ENCODE measurements at regions not wholly inside any gene's neighbourhood (a gene's known extent, or its start where the extent isn't known, plus 50 kb on each side); places are given as distances from the start of the nearest gene placed in this dataset.

DNA sequence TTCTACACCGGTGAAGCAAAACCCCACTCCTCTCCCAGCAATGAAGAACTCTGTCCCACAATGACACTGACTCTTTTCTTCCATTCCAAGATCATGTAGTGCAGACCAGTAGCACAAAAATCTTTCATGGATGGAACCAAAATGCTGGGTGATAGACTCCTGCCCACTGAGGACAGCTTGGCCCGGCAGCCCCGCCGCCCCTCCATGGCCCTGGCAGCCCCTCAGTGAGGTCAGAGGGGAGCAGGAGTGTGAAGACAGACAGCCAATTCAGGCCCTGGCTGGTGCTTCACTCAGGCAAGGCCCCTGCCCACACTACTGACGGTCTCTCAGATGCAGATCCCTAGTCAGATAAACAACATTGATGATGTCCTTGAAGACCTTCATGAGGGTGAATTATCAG is 131.9 kb upstream of the SYNDIG1 start:
- no peak for DNase-seq (ENCODE audit: low read depth, low spot score)

DNA sequence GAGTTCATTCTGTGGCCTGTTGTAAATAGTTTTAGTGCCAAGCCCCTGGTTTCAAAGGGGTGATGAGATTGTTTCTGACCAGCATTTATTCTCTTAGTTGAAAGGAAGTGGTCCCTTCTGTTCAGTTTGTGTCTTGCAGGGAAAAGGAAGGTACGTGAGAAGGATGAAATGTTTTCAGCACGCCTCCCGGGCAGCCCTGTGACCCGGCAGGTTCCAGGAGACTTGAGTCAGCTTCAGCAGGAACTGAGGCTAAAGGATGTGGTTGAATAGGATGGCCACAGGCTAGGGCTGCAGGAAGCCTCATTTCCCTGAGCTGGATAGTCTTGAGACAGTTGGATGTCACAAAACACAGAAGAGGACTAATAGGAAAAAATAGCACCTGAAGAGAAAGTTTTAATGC is 132.4 kb upstream of the SYNDIG1 start:
- DNase-seq (ENCODE audit: low read depth, low spot score) = no peak

DNA sequence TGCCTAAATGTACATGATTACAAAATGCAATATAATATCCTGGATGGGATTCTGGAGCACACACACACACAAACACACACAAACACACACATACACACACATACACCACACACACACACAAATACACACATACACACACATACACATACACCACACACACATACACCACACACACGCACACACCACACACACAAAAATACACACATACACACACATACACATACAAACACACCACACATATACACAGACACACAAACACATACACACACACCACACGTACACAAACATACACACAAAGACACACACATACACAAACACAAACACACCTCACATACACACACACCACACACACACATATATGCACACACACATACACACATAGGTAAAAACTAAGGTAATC is 134.6 kb upstream of the SYNDIG1 start:
- no peak for DNase-seq (ENCODE audit: low read depth, low spot score)

DNA sequence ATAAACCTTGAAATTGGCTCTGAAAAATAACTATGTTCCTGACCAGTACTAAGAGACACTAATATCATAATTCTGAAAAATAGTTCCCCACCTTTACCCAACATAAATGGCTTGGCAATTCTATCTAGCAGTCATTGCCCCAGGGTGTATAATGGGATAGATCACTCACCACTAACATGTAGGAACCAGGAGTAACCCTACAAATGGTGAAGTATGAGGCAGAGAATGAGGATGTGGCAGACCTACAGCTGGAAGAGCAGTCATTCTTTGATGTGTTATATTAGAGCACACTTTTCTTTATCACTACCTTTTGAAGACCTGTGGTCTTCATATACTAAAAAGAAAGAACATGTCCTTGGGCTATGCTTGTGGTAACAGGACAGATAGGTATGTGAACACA is 136.5 kb upstream of the SYNDIG1 start:
- no peak for DNase-seq (ENCODE audit: low read depth, low spot score)

DNA sequence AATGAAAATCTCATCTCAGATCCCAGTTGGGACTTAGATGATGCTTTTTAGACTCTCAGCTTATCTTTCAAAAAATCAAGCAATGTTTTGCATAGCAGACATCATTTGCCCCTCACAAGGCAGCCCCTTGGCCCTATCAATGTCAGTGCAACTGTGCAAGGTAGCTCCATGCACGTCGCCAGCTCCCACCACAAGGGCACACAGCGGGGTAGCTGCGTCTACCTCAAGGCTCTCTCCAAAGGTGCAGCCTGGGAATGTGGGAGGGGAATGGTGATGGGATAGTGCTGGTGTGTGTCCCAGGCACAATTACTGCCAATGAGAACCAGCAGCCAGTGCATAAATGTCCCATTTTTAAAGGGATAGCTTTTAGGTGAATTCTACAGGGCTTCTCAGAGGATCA is 137.5 kb upstream of the SYNDIG1 start:
- DNase-seq (ENCODE audit: low read depth, low spot score) = no peak

DNA sequence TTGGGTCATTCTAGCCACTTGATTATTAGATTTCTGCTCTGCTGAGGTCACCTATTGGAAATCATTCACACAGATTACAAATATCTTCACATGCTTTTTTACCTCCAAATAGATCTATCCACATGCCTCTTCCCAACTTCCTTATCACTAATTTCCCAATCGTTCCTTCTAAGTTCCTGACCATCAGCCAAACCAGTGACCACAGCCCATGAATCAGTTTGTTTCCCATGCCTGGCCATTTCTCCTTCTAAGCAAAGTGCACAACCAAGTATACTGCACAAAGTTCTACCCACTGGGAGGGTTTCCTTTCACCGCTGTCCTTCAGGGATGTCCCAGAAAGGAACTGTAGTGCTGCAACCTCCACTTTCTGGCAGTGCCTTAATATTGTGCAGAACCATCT is 140.5 kb upstream of the SYNDIG1 start:
- no peak for DNase-seq (ENCODE audit: low read depth, low spot score)

DNA sequence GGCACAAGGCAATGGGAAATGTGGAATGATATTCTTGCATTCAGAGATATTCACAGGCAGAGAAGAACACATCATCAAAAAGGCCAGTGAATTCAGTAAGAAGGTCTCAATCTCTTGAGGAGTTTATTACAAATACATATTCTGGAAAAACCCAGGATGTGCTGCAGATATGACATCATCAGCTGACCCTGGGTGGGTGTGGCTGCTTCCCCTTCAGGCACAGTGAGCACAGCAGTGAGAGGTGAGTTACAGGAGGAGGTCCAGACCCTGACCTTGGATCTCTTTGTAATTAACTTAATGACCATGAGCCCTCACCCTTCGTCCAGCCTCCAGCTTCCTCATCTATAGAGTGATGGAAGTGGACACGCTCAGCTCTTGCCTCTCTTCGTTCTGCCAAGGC is 147.5 kb upstream of the SYNDIG1 start:
- no peak for DNase-seq (ENCODE audit: low read depth, low spot score)

DNA sequence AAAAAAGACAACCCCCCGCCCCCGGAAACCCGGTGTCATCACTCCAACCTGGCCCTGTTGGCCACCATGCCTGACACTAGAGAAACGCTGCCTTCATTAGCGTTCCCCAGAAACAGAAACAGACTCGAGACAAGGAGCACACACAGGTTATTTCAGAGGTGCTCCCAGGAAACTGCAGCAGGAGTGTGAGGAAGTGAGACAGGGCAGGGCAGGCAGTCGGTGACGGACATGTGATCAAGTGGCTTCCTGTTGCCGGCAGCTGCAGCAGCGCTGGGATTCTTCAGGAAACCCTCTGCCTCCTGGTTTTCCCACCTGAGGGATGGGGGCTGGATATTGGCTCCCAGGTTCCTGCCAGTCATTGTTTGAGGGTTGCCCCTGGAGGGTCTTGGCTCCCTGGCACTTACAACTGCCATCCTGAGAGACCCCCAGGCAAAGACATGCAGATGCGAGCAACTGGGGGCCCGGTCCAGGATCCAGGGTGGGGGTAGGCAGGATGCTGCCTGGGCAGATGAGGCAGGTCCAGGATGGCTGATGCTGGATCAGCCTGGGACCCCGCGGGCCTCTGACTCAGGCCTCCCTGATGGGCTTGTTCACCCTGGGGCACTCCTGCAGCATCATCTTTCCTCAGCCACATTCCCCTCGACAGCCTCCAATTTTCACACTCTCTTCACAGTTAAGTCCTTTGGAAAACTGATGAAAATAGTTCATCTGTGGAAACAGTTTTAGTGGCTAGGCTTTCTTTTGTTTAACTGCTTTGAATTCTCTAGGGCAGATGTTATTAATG is 150.7 kb upstream of the SYNDIG1 start:
- DNase-seq (ENCODE audit: low read depth, low spot score) = no peak

DNA sequence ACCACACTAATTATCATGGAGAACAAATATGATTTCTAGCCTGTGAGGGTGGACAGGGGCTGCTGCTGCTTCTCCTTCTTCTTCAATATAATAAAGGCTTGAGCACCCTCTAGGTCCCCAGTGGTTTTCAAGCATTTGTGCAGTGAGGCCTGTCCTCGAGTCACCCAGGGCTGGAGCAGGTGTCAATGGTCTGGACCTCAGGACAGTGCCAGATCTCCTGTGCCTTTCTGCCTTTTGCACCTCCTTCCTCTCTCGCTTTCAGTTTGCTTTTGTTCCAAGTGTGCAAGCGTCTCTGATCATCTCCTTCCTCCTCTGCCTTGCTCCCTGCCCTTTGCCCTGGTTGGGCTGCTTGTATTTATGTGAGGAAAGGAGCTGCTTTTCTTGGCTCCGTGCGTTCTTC is 152.2 kb upstream of the SYNDIG1 start:
- no peak for DNase-seq (ENCODE audit: low read depth, low spot score)

DNA sequence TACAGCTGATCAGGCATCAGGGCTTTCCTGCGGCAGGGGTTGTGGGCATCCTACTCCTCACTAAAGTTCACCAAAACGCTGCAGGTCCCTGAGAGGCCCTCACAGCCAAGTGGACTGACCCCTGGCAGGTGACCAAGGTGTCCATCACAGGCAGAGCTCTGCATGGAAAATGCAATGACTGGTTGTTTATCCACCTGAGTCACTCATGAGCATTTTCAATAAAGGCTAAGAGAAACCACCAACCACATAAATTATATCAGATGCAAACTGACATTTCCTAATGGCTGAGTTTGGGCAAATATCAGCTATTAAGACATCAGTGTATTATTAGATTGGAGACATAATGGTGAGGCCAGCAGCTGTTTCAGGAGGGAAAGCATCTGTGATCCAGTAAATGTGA is 152.7 kb upstream of the SYNDIG1 start:
- DNase-seq (ENCODE audit: low read depth, low spot score) = no peak

DNA sequence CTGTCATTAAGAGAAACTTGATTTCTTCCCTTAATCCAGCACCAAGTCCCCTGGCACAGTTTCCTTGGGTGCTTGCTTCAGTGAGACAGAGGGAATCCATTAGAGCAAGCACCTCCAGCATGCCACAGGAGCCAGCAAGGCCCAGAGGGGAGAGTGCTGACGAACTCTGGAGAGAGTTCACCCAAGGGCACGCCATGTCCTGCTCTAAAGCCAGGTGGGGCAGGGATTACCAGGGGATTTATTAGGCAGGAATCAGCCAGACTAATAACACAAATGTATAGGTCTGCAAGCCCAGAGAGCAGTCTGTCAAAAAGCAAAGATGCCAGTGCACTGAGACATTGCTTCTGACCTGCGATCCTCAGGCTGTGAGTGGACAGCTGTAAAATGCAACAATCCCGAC is 155.4 kb upstream of the SYNDIG1 start:
- no peak for DNase-seq (ENCODE audit: low read depth, low spot score)

DNA sequence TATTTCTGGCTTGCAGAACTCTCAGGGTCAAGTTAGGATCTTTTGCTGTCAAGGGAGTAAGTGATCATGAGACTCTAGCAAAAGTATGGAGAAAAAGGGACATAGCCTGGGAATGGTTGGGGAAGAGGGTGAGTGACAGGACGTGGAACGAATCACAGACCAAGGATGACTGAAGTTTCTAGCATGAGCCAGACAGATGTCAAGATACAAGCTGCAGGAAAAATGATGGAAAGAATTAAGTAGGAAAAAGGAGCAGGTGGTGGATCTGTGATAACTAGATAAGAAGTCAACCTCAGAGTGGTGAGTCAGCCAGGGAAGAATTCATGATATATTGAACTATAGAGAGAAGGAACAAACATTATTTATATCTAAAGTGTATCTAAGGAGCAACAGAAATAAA is 159.8 kb upstream of the SYNDIG1 start:
- no peak for DNase-seq (ENCODE audit: low read depth, low spot score)

DNA sequence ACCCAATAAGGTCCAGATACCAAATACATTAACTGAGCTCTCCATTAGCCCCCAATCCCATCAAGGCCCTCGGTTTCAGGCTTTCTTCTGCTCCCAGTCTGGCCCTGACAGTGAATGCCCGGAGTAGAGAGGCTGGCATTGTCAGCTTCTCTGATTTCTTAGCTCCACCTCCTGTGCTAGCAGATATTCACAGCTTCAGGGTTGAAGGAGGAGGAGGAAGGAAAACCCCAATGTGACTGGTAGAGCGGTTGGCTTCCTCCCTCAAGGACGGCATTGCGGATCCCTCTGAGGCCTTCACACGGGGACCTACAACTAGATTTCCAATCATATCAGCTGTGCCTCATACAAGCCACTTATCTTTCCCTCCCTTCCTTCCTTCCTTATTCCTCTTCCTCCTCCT is 164.1 kb upstream of the SYNDIG1 start:
- DNase-seq (ENCODE audit: low read depth, low spot score) = no peak

DNA sequence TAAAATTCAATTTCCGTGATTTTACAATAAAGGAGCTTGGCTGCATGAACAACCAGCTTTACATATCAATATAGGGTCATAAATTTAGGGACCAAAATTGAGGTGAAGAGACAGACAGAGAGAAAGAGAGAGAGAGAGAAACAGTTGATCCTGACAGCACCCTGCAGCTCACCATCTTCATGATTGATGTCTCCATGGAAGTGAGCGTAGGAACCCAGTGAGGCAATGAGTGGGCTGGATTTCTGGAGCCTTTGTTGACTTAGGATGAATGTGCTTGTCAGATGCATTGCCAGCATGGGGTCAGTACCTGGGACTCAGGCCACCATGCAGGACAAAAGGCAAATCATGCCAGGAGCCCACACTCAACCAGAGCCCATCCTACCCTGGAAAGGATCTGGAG is 165.1 kb upstream of the SYNDIG1 start:
- no peak for DNase-seq (ENCODE audit: low read depth, low spot score)

DNA sequence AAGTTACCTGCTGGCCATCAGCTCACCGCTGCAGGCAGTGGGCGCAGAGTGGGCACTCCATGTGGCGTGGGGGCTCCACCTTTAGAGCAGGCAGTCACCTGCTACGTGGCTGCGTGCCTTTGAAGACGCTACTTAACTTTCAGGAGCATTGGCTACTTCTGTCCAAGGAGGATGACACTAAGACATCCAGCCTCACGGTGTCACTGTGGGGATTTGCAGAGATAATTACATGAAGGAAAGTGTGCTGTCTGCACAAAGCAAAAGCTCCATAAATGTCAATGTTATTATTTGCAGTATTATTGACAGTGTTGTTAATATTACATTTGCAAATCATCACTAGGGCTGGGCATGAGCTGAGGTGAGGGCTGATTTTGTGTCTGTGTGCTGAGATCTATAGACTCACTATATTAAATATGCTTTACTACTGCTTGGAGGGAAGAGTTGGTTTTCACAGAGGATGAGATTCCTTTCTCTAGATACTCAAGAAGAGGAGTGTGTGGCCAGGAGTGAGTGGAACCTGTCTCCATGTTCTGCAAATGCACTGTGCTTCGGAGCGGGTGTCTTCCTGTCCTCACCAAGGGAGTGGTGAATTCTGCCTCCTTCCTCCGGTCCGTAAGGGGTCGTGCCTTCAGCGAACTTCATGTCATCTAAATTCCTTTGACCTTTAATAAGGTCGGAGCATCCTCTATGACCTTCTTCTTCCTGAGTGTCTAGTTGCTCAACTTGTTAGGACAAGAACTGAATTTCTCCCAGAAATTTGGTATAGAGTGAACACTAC is 165.8 kb upstream of the SYNDIG1 start:
- no peak for DNase-seq (ENCODE audit: low read depth, low spot score)

DNA sequence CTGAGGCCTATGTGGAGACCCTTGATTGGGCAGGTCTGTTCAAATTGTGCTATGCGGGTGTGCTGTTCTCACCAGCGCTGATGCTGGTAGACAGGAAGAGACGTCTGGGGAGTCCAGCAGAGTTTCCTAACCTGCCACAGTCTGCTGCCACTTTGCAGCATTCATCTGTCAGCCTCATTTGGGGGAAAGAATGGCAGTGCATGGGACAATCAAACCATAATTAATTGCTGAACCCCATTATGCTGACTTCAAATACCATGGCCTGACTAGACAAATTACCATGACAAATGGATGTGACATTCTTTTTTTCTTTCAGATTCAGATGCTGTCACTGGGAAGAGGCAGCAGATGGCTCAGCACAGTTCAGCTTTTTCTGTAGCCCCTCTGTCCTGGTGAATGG is 171.4 kb upstream of the SYNDIG1 start:
- no peak for DNase-seq (ENCODE audit: low read depth, low spot score)

DNA sequence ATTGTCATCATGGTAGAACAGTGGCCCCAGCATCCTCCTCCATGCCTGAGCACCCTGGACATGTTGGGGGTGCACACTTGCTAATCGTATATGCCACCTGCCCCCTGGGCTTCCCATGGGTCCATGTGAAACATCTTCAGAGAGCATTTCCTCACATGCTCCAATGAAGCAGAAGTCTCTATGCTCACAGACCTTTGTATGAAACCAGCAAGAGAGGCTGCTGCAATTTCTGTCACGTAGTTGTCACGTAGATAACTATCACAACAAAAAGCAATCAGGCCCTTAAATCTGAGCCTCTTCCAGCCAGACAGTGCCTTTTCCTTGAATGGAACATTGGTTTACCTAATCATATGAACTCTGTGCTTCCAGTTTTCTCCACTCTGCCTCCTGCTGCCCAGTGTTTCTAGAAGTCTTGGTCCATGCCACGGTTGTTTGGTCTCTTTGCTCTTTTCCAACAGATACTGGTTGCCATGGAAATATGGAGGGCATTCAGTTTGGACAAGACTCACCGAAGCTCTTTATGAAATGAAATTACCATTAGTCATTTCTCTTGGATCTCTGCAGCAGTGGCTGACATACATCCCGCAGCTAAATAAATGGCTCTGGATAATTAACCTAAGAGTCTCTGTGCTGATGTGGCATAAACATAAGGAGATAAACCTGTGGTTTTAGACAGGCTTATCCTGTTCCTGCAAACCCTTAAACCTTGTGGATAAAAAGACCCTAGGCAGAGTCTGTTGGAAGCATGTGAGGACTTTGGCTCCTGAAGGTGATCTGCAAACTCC is 172.8 kb upstream of the SYNDIG1 start:
- DNase-seq (ENCODE audit: low read depth, low spot score) = no peak

DNA sequence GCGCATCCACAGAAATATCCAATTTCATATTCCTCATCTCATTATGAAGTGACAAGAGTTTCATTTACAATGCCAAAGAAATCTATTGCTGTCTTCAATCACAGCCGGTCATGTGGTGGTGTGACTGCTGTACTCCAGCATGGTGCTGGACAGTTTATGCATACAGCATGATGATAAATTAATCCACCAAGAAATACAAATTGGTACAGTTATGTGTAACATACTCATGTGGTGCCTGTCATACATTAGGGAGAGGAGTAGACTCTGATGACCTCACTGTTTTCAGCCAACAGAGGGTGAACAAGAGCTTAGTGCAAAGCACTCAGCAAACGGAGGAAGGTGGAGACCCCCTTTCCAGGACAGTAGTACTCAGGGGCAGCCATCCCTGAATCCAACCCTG is 178.4 kb upstream of the SYNDIG1 start:
- DNase-seq (ENCODE audit: low read depth, low spot score) = no peak

DNA sequence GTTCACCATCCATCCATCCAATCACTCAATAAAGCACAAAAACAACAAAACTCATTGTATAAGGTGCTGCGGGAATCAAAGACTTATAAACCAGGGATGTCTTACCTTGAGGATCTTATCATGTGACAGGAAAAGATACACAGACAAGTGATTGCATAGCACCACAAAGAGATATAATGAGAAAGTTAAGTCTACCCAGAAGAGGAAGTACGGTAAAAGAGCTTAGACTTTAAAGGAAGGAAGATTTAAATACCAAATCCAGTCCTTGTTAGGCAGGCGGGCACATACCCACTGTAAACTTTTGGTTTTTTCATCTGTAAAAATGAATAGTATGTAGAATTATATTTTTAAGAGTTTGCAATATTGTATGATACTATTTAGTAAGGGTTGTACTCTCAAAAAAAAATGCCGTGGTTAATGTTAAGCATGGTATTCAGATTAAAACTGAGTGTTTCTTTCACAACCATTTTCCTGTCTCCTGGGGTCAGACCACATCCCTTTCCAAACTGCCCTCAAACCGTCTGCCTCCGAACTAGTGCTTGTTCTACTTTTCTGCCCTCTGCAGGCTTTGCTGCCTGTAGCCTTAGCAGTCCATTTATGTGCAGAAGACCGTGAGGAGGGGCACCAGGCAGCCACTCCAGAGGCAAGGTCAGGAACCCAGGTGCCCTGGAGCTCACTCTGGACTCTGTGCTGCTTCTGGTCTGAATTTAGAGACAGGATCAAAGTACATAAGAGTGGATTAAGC is 179.5 kb upstream of the SYNDIG1 start:
- no peak for DNase-seq (ENCODE audit: low read depth, low spot score)

DNA sequence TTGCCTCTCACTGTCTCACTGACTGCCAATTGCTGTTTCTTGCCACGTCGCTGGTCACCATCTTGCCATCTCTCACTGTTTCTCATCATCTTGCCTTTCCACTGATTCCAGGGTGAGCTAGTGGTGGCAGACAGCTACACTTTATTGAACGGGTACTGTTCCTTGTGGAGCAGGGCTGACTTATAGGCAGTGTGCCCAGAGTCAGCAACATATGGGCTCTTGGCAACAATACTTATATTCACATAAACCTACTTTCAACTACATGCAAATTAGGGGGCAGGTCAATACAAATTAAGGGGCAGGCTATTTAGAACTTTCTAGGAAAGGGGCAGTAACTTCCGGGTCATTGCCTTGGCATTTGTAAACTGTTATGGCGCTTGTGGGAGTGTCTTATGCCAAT is 186.2 kb upstream of the SYNDIG1 start:
- DNase-seq (ENCODE audit: low read depth, low spot score) = no peak

DNA sequence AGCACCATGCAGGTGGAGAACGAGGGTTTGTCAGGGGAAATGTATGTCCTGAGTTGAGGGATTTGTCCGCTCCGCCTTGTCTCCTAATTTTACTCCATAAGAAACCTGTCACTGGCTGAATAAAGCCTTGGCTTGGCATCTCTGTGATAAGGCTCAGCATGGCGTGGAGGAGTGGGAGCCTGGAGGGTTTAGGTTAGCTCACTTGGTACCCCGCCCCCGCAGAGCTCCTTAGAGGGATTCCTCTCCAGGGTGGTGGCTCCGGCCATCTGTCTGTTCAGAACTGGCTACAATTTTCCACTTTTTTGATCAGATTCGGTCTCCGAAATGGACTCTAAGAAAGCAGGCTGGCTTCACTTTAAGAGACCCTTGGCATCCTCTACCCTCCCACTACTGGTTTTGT is 192.2 kb upstream of the SYNDIG1 start:
- DNase-seq (ENCODE audit: low read depth, low spot score) = no peak
